Neural cell (in vitro differentiated cells): ENCODE measurements at regions not wholly inside any gene's neighbourhood (a gene's known extent, or its start where the extent isn't known, plus 50 kb on each side); places are given as distances from the start of the nearest gene placed in this dataset.

Experiments used
- H2AFZ ChIP-seq: fragments of 200-600, 300-800 bp; sonication (generic), shearing (Covaris generic); 2 replicates; pipeline ENCODE4 v1.6.0; 2014; ENCODE audit warnings: low read depth, mild to moderate bottlenecking, antibody characterized with exemption, low read length, moderate library complexity
- H3F3A ChIP-seq: fragments of 200-600 bp; shearing (Covaris generic); 2 replicates; pipeline ENCODE4 v1.6.1; 2016; ENCODE audit warnings: mild to moderate bottlenecking, moderate library complexity, mixed read lengths, antibody characterized with exemption, low read length; ENCODE audit not compliant: insufficient read depth, poor library complexity, severe bottlenecking
- H3K27ac ChIP-seq: fragments of 200-600, 300-800 bp; sonication (generic), shearing (Covaris generic); 2 replicates; pipeline ENCODE4 v1.5.1; 2014; ENCODE audit warnings: mild to moderate bottlenecking, low read length, moderate library complexity
- H3K27me3 ChIP-seq: fragments of 300-800, 200-600 bp; sonication (generic), shearing (Covaris generic); 2 replicates; pipeline ENCODE4 v1.6.0; 2014; ENCODE audit warnings: mild to moderate bottlenecking, low read depth, low read length, moderate library complexity; ENCODE audit not compliant: insufficient read depth
- H3K36me3 ChIP-seq: fragments of 300-800, 200-600 bp; sonication (generic), shearing (Covaris generic); 2 replicates; pipeline ENCODE4 v1.5.1; 2014; ENCODE audit warnings: mild to moderate bottlenecking, antibody characterized with exemption, low read length, moderate library complexity; ENCODE audit not compliant: insufficient read depth
- H3K4me2 ChIP-seq: fragments of 300-800, 200-600 bp; sonication (generic), shearing (Covaris generic); 2 replicates; pipeline ENCODE4 v1.6.0; 2014; ENCODE audit warnings: mild to moderate bottlenecking, low read length
- H3K4me3 ChIP-seq: fragments of 300-800, 200-600 bp; sonication (generic), shearing (Covaris generic); 2 replicates; pipeline ENCODE4 v1.5.1; 2014; ENCODE audit warnings: mild to moderate bottlenecking, low read length, moderate library complexity
- H3K79me2 ChIP-seq: fragments of 200-600 bp; shearing (Covaris generic); replicated peaks from 2 replicates; pipeline ENCODE4 v1.6.0; 2014; ENCODE audit warnings: mild to moderate bottlenecking, low read length, moderate library complexity; ENCODE audit not compliant: insufficient read depth
- H3K9ac ChIP-seq: fragments of 300-800, 200-600 bp; sonication (generic), shearing (Covaris generic); 2 replicates; pipeline ENCODE4 v1.6.1; 2016; ENCODE audit warnings: mild to moderate bottlenecking, low read length, mixed read lengths
- H3K9me2 ChIP-seq: fragments of 200-600 bp; shearing (Covaris generic); 2 replicates; pipeline ENCODE4 v1.6.1; 2016; ENCODE audit warnings: mild to moderate bottlenecking, low read length, mixed read lengths; ENCODE audit not compliant: insufficient read depth
- H3K9me3 ChIP-seq: fragments of 200-600, 300-800 bp; sonication (generic), shearing (Covaris generic); 2 replicates; pipeline ENCODE4 v1.6.1; 2016; ENCODE audit warnings: mild to moderate bottlenecking, mixed run types, low read length, moderate library complexity, mixed read lengths
- H4K20me1 ChIP-seq: fragments of 200-600 bp; shearing (Covaris generic); 2 replicates; pipeline ENCODE4 v1.6.1; 2016; ENCODE audit warnings: mild to moderate bottlenecking, mixed run types; ENCODE audit not compliant: insufficient read depth
- CTCF ChIP-seq: fragments of 450-650 bp; IDR thresholded peaks from 2 replicates; pipeline ENCODE4 v1.5.1; 2014; ENCODE audit warnings: antibody characterized with exemption, mild to moderate bottlenecking, moderate library complexity; ENCODE audit not compliant: poor library complexity, severe bottlenecking
- EP300 ChIP-seq: fragments of 450-650 bp; conservative IDR thresholded peaks from 2 replicates; pipeline ENCODE4 v1.6.1; 2014; ENCODE audit warnings: antibody characterized with exemption, mild to moderate bottlenecking, moderate library complexity; ENCODE audit not compliant: poor library complexity, severe bottlenecking
- EZH2 ChIP-seq: fragments of 200-600, 300-800 bp; shearing (Covaris generic), sonication (generic); IDR thresholded peaks from 2 replicates; pipeline ENCODE4 v1.6.1; 2014; ENCODE audit warnings: antibody characterized with exemption, low read length, borderline replicate concordance, mild to moderate bottlenecking; ENCODE audit not compliant: insufficient read depth, poor library complexity, severe bottlenecking
- MXI1 ChIP-seq: fragments of 450-650 bp; conservative IDR thresholded peaks from 2 replicates; pipeline ENCODE4 v1.6.1; 2014; ENCODE audit warnings: antibody characterized with exemption, mild to moderate bottlenecking; ENCODE audit not compliant: poor library complexity, severe bottlenecking
- POLR2AphosphoS5 ChIP-seq: IDR thresholded peaks from 2 replicates; pipeline ENCODE4 v1.6.1; 2012
- RAD21 ChIP-seq: fragments of 450-650 bp; conservative IDR thresholded peaks from 2 replicates; pipeline ENCODE4 v1.6.1; 2014; ENCODE audit warnings: antibody characterized with exemption, mild to moderate bottlenecking, moderate library complexity
- REST ChIP-seq: IDR thresholded peaks from 2 replicates; pipeline ENCODE4 v1.6.1; 2012; ENCODE audit warnings: borderline replicate concordance
- SMC3 ChIP-seq: fragments of 450-650 bp; conservative IDR thresholded peaks from 2 replicates; pipeline ENCODE4 v1.6.1; 2014; ENCODE audit warnings: antibody characterized with exemption, mild to moderate bottlenecking, moderate library complexity; ENCODE audit not compliant: poor library complexity
- TAF1 ChIP-seq: IDR thresholded peaks from 2 replicates; pipeline ENCODE4 v1.6.1; 2012; ENCODE audit warnings: low read depth

- H3K4me3 ChIP-seq: no peak overlapping the region
Observed at GRCh38 chr5:128774605-128775004, 190.7 kb upstream of the SLC27A6 start.

DNA sequence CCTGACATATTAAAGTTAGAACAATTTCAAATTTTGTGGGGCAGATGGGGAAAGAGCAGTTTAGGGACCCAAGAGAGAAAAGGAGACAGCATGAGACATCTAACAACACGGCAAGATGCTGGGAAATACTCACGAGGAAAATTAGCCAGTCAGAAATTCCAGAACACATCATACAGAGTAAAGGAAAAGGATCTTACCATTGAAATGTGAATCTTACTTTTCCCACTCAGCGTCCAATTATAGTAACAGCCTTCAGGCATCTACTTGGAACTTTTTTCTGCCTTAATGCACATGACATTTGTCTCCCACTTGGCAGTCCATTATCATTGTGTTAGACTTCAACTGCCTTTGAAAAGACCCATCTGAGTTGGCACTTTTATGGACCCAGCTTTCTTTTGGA is 189.7 kb upstream of the SLC27A6 start:
- H2AFZ ChIP-seq: no peak overlapping the region
- H3K4me3 ChIP-seq: no peak overlapping the region
- TF ChIP-seq REST: peak; percentile 94
- peak; percentile 35 for TF ChIP-seq EP300
- no peak for TF ChIP-seq RAD21
- TF ChIP-seq TAF1: no peak
- H3K9me3 ChIP-seq: no peaks in the 10 kb centered on the region
- H3F3A ChIP-seq: no peaks in the 10 kb centered on the region
- no peaks in the 10 kb centered on the region for H3K36me3 ChIP-seq
- no peaks in the 10 kb centered on the region for H3K79me2 ChIP-seq
- H3K27ac ChIP-seq: no peak overlapping the region
- H3K27me3 ChIP-seq: no peaks in the 10 kb centered on the region
- H3K9me2 ChIP-seq: no peaks in the 10 kb centered on the region
- no peak overlapping the region for H3K4me2 ChIP-seq
- H4K20me1 ChIP-seq: no peaks in the 10 kb centered on the region
- no peak overlapping the region for H3K9ac ChIP-seq

More at GRCh38 chr5:128774605-128775004, 190.7 kb upstream of the SLC27A6 start:
- no peaks in the 10 kb centered on the region for H4K20me1 ChIP-seq
- no peak overlapping the region for H3K27ac ChIP-seq
- no peaks in the 10 kb centered on the region for H3F3A ChIP-seq
- no peaks in the 10 kb centered on the region for H3K27me3 ChIP-seq
- H3K9me3 ChIP-seq: no peaks in the 10 kb centered on the region
- H3K4me2 ChIP-seq: no peak overlapping the region
- no peaks in the 10 kb centered on the region for H3K79me2 ChIP-seq
- no peaks in the 10 kb centered on the region for H3K36me3 ChIP-seq
- no peak overlapping the region for H2AFZ ChIP-seq
- TF ChIP-seq CTCF (no peak), EP300 (no peak), POLR2AphosphoS5 (no peak), REST (no peak), MXI1 (no peak), SMC3 (no peak), TAF1 (no peak), RAD21 (no peak), EZH2 (no peak)
- H3K9ac ChIP-seq: no peak overlapping the region
- H3K9me2 ChIP-seq: no peaks in the 10 kb centered on the region
